Eye (tissue), 1 donor: ENCODE measurements at regions not wholly inside any gene's neighbourhood (a gene's known extent, or its start where the extent isn't known, plus 50 kb on each side); places are given as distances from the start of the nearest gene placed in this dataset.
"Not testable (repeated sequence)": the region's sequence is repeated elsewhere in the genome, so short reads cannot be mapped to it uniquely, and the experiment has no call there.

Experiments
- DNase-seq: peaks from one replicate; pipeline ENCODE4 v3.0.0-alpha.2; 2015

DNA sequence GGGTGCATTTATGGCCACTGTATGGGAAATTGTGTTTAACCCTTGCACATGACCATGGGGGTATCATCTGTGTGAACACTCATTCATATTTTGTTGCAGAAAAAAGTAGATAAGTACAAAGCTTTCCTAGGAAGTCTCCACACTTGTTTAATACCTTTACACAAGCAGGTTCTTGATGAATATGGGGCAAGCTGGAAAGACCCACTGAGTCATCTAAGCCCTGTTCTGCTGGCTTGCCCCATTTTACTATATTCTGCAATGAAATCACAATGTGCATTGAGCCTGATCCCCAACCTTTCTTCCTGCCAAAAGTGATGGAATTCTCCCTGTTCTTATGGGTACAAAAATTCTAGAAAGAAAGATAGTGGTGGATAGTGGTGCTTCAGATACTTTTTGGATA lies 99.8 kb downstream of the CCDC71L start:
- DNase-seq = no peak

DNA sequence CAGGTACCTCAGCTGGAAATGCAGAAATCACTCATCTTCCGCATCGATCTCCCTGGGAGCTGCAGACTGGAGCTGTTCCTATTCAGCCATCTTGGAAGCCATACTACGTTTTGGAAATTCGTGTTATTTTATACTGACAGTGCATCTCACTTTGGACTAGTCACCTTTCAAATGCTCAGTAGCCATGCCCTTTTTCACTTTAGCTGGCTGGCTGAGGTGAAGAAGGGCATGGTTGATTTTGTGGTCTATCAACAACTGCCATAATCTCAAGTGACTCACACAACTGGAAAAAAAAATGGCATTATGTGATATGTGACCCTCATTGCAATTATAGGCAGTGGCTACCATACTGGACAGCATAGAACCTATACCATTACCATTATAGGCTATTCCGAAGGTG lies 100.5 kb downstream of the CCDC71L start:
- no peak for DNase-seq

DNA sequence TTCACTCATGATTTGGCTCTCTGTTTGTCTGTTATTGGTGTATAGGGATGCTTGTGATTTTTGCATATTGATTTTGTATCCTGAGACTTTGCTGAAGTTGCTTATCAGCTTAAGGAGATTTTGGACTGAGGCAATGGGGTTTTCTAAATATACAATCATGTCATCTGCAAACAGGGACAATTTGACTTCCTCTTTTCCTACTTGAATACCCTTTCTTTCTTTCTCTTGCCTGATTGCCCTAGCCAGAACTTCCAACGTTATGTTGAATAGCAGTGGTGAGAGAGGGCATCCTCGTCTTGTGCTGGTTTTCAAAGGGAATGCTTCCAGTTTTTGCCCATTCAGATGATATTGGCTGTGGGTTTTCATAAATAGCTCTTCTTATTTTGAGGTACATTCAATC lies 104.7 kb downstream of the CCDC71L start:
- not testable (repeated sequence) for DNase-seq

DNA sequence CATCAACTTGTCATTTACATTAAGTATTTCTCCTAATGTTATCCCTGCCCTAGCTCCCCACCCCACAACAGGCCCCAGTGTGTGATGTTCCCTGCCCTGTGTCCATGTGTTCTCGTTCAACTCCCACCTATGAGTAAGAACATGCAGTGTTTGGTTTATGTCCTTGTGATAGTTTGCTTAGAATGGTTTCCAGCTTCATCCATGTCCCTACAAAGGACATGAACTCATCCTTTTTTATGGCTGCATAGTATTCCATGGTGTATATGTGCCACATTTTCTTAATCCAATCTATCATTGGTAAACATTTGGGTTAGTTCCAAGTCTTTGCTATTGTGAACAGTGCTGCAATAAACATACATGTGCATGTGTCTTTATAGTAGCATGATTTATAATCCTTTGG lies 106.3 kb downstream of the CCDC71L start:
- not testable (repeated sequence) for DNase-seq

DNA sequence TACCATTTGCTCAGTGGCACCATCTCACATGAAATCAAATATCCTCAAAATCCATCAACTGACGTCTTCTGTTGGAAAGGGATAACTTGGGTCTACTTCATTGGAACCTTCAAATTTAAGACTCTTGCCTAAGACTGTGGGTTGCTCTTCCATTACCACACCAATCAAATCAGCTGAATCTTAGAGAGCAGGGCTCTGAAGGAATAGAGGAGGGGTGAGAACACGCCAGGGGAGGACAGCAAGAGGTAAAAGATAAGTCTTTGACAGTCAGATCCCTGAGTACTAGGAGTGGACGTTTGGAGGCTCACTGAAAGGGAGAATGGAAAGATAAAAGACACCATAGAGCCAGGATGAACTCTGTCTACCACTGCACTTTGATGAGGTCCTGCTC lies 107.5 kb downstream of the CCDC71L start:
- no peak for DNase-seq

DNA sequence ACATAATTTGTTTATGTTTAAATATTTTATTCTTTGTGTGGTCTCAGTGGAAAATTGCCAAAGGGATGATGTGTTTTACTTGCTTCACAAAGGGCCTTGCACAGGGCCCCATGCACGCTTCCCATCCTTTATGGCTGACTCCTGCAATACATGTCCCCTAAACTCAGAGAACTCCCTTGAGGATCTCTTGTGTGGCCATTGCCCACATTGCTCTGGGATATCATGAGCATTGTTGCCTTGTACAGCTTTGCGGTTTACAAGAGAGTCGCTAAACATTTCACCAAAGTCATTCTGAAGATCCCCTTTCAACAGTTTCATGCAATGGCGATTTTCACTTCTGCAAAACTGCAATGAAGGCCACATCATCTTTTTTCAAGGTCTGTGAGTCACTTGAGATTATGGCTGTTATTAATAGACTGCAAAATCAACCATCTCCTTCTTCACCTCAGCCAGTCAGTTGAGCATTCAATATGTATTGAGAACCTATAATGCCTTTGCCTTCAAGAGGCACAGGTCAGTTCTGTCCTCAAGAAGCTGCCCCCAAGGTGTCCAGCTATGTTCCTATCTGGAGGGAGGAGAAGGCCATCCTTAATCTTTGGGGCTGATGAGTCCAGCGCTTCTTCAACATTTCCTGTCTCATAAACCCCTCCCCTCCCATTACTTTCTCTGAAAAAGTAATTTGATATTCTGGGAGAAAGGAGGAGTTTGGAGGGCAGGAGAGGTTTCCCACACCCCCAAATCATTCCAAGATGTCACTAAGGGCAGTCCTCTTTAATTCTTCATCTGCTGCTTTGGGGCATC lies 108.1 kb downstream of the CCDC71L start:
- DNase-seq = no peak

DNA sequence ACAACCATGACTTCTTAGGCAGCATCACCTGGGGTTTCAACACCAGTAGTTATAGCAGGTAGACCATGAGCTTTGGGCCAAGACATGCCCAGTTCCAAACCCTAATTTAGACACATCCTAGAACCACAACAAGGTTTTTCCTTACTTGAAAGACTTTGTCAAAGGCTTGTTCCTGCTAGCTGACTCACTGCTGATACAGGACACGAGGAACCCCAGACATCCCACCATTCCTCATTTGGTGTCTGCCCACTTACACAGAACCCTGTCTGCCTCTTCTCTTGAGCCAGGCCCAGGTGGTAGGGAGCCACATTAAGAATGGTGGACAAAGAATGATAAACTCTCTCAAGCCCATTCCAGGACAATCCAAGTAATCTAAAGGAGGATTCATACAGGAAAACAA lies 109.0 kb downstream of the CCDC71L start:
- DNase-seq = no peak

GRCh38 chr7:106548491-106548890 lies 112.5 kb downstream of the CCDC71L start:
- no peak for DNase-seq

DNA sequence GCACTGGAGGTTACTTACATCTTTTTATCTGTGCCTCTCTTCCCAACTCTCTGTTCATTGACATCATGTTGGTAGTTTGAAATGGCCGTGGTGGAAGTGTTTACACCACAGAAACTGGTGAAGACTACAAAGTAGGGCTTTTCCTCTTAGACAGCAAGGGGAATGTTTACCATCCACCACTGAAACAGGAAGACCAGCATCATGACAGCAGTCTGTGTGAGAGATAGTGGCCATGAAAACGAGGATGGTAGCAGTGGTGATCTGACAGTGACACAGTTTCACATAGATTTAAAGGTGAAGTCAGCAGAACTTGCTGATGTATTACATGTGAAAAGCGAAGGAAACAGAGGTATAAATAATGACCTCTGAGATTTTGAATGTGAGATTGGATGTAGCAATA lies 115.7 kb downstream of the CCDC71L start:
- no peak for DNase-seq

DNA sequence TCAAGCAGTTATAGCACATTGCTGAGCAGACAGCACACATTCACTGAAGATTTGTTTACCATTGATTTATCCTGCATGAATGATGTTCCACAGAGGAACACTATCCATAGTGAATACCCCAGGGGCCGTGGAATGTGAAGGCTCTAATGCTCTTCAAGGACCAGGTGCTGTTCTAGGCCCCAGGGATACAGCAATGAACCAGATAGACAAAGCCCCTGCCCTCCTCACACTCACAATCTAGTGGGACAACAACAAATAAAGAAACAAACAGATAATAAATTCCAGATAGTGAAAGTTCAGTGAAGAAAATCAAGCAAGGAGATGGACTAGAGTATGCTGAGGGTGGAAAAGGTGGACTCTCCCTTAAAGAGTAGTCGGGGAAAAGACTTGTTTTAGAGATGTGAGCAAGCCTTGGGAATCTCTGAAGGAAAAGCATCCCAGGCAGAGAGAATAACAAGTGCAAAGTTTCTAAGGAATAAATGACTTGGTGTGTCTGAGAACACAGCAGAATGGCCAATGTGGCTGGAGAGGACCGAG lies 117.7 kb downstream of the CCDC71L start:
- no peak for DNase-seq

GRCh38 chr7:106542550-106543220 lies 118.3 kb downstream of the CCDC71L start:
- DNase-seq = peak; percentile 45

GRCh38 chr7:106538638-106539037 lies 122.3 kb downstream of the CCDC71L start:
- DNase-seq = no peak

- DNase-seq = no peak
Measured at GRCh38 chr7:106537119-106537518, 123.8 kb downstream of the CCDC71L start.

- no peak for DNase-seq
Measured at GRCh38 chr7:106536079-106536478, 124.9 kb downstream of the CCDC71L start.

GRCh38 chr7:106535234-106535932 lies 125.6 kb downstream of the CCDC71L start:
- no peak for DNase-seq

DNA sequence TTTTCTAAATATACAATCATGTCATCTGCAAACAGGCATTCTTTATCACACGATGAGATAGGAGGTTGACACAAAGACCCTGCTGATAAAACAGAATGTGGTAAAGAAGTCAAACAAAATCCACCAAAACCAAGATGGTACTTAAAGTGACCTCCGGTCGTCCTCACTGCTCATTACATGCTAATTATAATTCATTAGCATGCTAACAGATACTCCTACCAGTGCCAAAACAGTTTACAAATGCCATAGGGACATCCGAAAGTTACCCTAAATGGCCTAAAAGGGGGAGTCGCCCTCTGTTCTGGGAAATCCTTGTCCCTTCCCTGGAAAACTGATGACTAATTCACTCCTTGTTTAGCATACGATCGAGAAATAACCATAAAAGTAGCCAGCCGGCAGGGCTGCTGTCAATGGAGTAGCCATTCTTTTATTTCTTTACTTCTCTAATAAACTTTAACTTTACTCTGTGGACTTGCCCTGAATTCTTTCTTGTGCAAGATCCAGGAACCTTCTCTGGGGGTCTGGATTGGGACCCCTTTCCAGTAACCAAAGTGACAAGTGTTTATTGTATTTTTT lies 126.6 kb downstream of the CCDC71L start:
- no peak for DNase-seq

GRCh38 chr7:106530183-106530582 lies 130.8 kb downstream of the CCDC71L start:
- DNase-seq = not testable (repeated sequence)

DNA sequence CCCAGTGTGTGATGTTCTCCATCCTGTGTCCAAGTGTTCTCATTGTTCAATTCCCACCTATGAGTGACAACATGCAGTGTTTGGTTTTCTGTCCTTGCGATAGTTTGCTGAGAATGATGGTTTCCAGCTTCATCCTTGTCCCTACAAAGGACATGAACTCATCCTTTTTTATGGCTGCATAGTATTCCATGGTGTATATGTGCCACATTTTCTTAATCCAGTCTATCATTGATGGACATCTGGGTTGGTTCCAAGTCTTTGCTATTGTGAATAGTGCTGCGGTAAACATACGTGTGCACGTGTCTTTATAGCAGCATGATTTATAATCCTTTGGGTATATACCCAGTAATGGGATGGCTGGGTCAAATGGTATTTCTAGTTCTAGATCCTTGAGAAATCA lies 134.3 kb downstream of the CCDC71L start:
- DNase-seq = not testable (repeated sequence)

- DNase-seq = no peak
Measured at GRCh38 chr7:106524690-106525059, 136.3 kb downstream of the CCDC71L start.

- DNase-seq = no peak
Measured at GRCh38 chr7:106523482-106523881, 137.5 kb downstream of the CCDC71L start.

GRCh38 chr7:106522696-106523095 lies 138.3 kb downstream of the CCDC71L start:
- DNase-seq = no peak

- DNase-seq = no peak
Measured at GRCh38 chr7:106521541-106521940, 139.4 kb downstream of the CCDC71L start.

DNA sequence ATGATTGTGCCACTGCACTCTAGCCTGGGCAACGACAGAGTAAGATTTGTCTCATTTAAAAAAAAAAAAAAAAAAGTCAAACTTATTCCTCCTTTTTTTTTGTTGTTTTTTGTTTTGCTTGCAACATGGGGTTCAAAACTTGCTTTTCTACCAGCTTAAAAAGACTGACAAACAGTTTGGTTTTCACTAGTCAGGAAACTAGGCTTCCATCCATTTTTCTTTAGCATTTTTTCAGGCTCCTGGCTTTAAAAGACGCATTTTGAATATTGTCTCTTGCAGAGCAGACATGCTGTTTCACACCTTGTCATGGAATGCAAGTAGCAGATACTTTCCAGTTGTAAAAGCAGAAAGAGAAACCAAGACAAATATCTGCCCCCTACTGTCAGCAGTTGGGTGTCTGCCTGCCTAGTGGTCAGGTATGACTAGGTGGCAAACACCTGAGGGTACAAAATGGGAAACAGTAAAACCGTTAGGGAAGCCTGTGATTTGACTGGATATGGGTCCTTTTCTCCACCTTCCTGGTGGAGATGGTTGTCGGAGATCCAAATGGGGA lies 139.9 kb downstream of the CCDC71L start:
- no peak for DNase-seq
